OCI-LY3 (cell line): ENCODE measurements at regions not wholly inside any gene's neighbourhood (a gene's known extent, or its start where the extent isn't known, plus 50 kb on each side); places are given as distances from the start of the nearest gene placed in this dataset.

ENCODE experiments used
- H2AFZ ChIP-seq: fragments of 200-600, 300-600 bp; shearing (Covaris generic); 2 replicates; pipeline ENCODE4 v1.6.0; 2014; ENCODE audit warnings: antibody characterized with exemption, low read depth, low read length
- H3K27ac ChIP-seq: fragments of 200-600, 300-600 bp; sonication (generic); 2 replicates; pipeline ENCODE4 v1.5.1; 2014; ENCODE audit warnings: mild to moderate bottlenecking, low read length, moderate library complexity, mixed read lengths
- H3K27me3 ChIP-seq: fragments of 200-600, 300-600 bp; sonication (generic); 2 replicates; pipeline ENCODE4 v1.6.1; 2014; ENCODE audit warnings: low read depth, low read length, mixed read lengths
- H3K36me3 ChIP-seq: fragments of 200-600, 300-600 bp; sonication (generic); replicated peaks from 2 replicates; pipeline ENCODE3; 2014; ENCODE audit warnings: low read depth, low read length, mixed read lengths
- H3K4me1 ChIP-seq: fragments of 300-600, 200-600 bp; sonication (generic); 2 replicates; pipeline ENCODE4 v1.6.1; 2014; ENCODE audit warnings: low read length, mixed read lengths
- H3K4me2 ChIP-seq: fragments of 200-600, 300-600 bp; sonication (generic); 2 replicates; pipeline ENCODE4 v1.6.1; 2014; ENCODE audit warnings: low read length, mixed read lengths
- H3K4me3 ChIP-seq: fragments of 300-600, 200-600 bp; sonication (generic); 2 replicates; pipeline ENCODE4 v1.5.1; 2014; ENCODE audit warnings: antibody characterized with exemption, mild to moderate bottlenecking, low read length, moderate library complexity
- H3K79me2 ChIP-seq: fragments of 300-600, 200-600 bp; shearing (Covaris generic); 2 replicates; pipeline ENCODE4 v1.6.1; 2014; ENCODE audit warnings: mild to moderate bottlenecking, low read length, mixed read lengths
- H3K9ac ChIP-seq: fragments of 300-600, 200-600 bp; shearing (Covaris generic); 2 replicates; pipeline ENCODE4 v1.6.0; 2014; ENCODE audit warnings: mild to moderate bottlenecking, low read length, moderate library complexity
- H3K9me3 ChIP-seq: fragments of 200-600, 300-600 bp; shearing (Covaris generic); 2 replicates; pipeline ENCODE4 v1.6.1; 2014; ENCODE audit warnings: low read length, mixed read lengths; ENCODE audit not compliant: insufficient read depth
- H4K20me1 ChIP-seq: fragments of 200-600, 300-600 bp; sonication (generic); 2 replicates; pipeline ENCODE4 v1.6.1; 2016; ENCODE audit warnings: low read length, mixed read lengths; ENCODE audit not compliant: insufficient read depth
- CTCF ChIP-seq: fragments of 200-600, 300-600 bp; sonication (generic); IDR thresholded peaks from 2 replicates; pipeline ENCODE4 v1.5.1; 2014; ENCODE audit warnings: antibody characterized with exemption, low read length, low read depth
- EZH2phosphoT487 ChIP-seq: fragments of 200-600 bp; shearing (Covaris generic); IDR thresholded peaks from 2 replicates; pipeline ENCODE4 v1.6.1; 2018; ENCODE audit warnings: antibody characterized with exemption, mixed run types, low read depth

GRCh38 chr12:27161458-27162228 lies 79.3 kb upstream of the C12orf71 start:
- Histone ChIP-seq H2AFZ (peak overlapping the region; percentile 92), H3K79me2 (no peaks in the 10 kb centered on the region), H3K27ac (peak overlapping the region; percentile 37), H3K27me3 (no peaks in the 10 kb centered on the region), H4K20me1 (no peaks in the 10 kb centered on the region), H3K4me1 (peaks cover 24% of the 10 kb centered on the region), H3K4me3 (0 out of 2 replicates have a peak overlapping the region, but pooled peaks have one; percentile 4), H3K9ac (peak overlapping the region; percentile 7), H3K9me3 (no peaks in the 10 kb centered on the region), H3K36me3 (no peaks in the 10 kb centered on the region), H3K4me2 (peak overlapping the region; percentile 51)
- no peak for TF ChIP-seq EZH2phosphoT487
- no peak for TF ChIP-seq CTCF

GRCh38 chr12:27162229-27162537 lies 79.8 kb upstream of the C12orf71 start:
- no peak overlapping the region for H3K4me2 ChIP-seq
- TF ChIP-seq EZH2phosphoT487 (no peak), CTCF (no peak)
- H3K4me3 ChIP-seq: no peak overlapping the region
- no peaks in the 10 kb centered on the region for H3K36me3 ChIP-seq
- H2AFZ ChIP-seq: peak overlapping the region; percentile 92
- no peaks in the 10 kb centered on the region for H4K20me1 ChIP-seq
- H3K9me3 ChIP-seq: no peaks in the 10 kb centered on the region
- no peak overlapping the region for H3K27ac ChIP-seq
- peaks cover 24% of the 10 kb centered on the region for H3K4me1 ChIP-seq
- H3K79me2 ChIP-seq: no peaks in the 10 kb centered on the region
- H3K9ac ChIP-seq: no peak overlapping the region
- H3K27me3 ChIP-seq: no peaks in the 10 kb centered on the region

- Histone ChIP-seq H3K4me2 (no peak overlapping the region), H3K4me3 (no peak overlapping the region), H3K27ac (no peak overlapping the region), H3K36me3 (no peaks in the 10 kb centered on the region), H3K79me2 (no peaks in the 10 kb centered on the region), H3K27me3 (no peaks in the 10 kb centered on the region), H3K9me3 (no peaks in the 10 kb centered on the region), H2AFZ (no peak overlapping the region), H3K9ac (no peak overlapping the region), H4K20me1 (no peaks in the 10 kb centered on the region), H3K4me1 (peaks cover 24% of the 10 kb centered on the region)
- TF ChIP-seq CTCF (no peak), EZH2phosphoT487 (no peak)
Measured at GRCh38 chr12:27163048-27163715, 80.8 kb upstream of the C12orf71 start.

- H3K27ac ChIP-seq: no peak overlapping the region
- no peak overlapping the region for H3K4me2 ChIP-seq
- H3K9me3 ChIP-seq: no peaks in the 10 kb centered on the region
- H2AFZ ChIP-seq: no peak overlapping the region
- TF ChIP-seq CTCF (no peak), EZH2phosphoT487 (no peak)
- no peak overlapping the region for H3K4me3 ChIP-seq
- H3K36me3 ChIP-seq: no peaks in the 10 kb centered on the region
- H4K20me1 ChIP-seq: no peaks in the 10 kb centered on the region
- H3K27me3 ChIP-seq: no peaks in the 10 kb centered on the region
- peaks cover 24% of the 10 kb centered on the region for H3K4me1 ChIP-seq
- H3K9ac ChIP-seq: no peak overlapping the region
- no peaks in the 10 kb centered on the region for H3K79me2 ChIP-seq
Measured at GRCh38 chr12:27163894-27164293, 80.2 kb upstream of the STK38L start.
